CD4-positive, CD25-positive, alpha-beta regulatory T cell (primary cell): ENCODE measurements at regions not wholly inside any gene's neighbourhood (a gene's known extent, or its start where the extent isn't known, plus 50 kb on each side); places are given as distances from the start of the nearest gene placed in this dataset.
"Not testable (repeated sequence)": the region's sequence is repeated elsewhere in the genome, so short reads cannot be mapped to it uniquely, and the experiment has no call there.

Experiments
- ATAC-seq, 2 donors: fragments of 150-1000 bp; cut with Tn5 transposase; one replicate each; pipeline ENCODE4 v1.10.0; 2021; ENCODE audit warnings: low read depth in 2 of 2, moderate number of reproducible peaks in 2 of 2, moderate library complexity in 1 of 2
- DNase-seq, 3 donors: peaks; one replicate each; pipeline versions ENCODE4 v3.0.0 to v3.0.0-alpha.2; 2012 to 2022; ENCODE audit warnings: mixed read lengths in 1 of 3
- H3K27ac ChIP-seq: one replicate; pipeline ENCODE4 v1.7.0; 2013; ENCODE audit warnings: mild to moderate bottlenecking, low read length; ENCODE audit not compliant: insufficient read depth, poor library complexity, severe bottlenecking
- H3K27me3 ChIP-seq: one replicate; pipeline ENCODE4 v1.7.0; 2013; ENCODE audit warnings: low read length; ENCODE audit not compliant: control insufficient read depth, insufficient read depth
- H3K36me3 ChIP-seq: one replicate; pipeline ENCODE4 v1.7.0; 2013; ENCODE audit warnings: mild to moderate bottlenecking, low read length, moderate library complexity; ENCODE audit not compliant: control insufficient read depth, insufficient read depth
- H3K4me1 ChIP-seq: 2 replicates; pipeline ENCODE4 v1.7.0; 2013; ENCODE audit warnings: mild to moderate bottlenecking, low read length; ENCODE audit not compliant: insufficient read depth, control insufficient read depth, poor library complexity, severe bottlenecking
- H3K4me3 ChIP-seq: one replicate; pipeline ENCODE4 v1.7.0; 2013; ENCODE audit warnings: low read depth, mild to moderate bottlenecking, low read length, moderate library complexity
- H3K9me3 ChIP-seq, 2 experiments: 1 replicate in 1 of 2; 2 replicates in 1 of 2; pipeline ENCODE4 v1.7.0; 2013; ENCODE audit warnings: low read length in 2 of 2, mild to moderate bottlenecking in 1 of 2, moderate library complexity in 1 of 2; ENCODE audit not compliant: control insufficient read depth in 2 of 2
- H3K27ac Mint-ChIP-seq, 3 donors: one replicate each; pipeline ENCODE4 v1.8.0; 2020 to 2022; ENCODE audit warnings: mild to moderate bottlenecking in 3 of 3, mixed read lengths in 3 of 3, moderate library complexity in 2 of 3
- H3K27me3 Mint-ChIP-seq: one replicate; pipeline ENCODE4 v1.8.0; 2022; ENCODE audit warnings: mild to moderate bottlenecking, mixed read lengths
- H3K36me3 Mint-ChIP-seq: one replicate; pipeline ENCODE4 v1.8.0; 2020; ENCODE audit warnings: mixed read lengths
- H3K4me1 Mint-ChIP-seq, 4 donors: one replicate each; pipeline ENCODE4 v1.8.0; 2020 to 2022; ENCODE audit warnings: mixed read lengths in 4 of 4, mild to moderate bottlenecking in 1 of 4
- H3K4me3 Mint-ChIP-seq, 4 donors: one replicate each; pipeline ENCODE4 v1.8.0; 2020 to 2022; ENCODE audit warnings: mild to moderate bottlenecking in 4 of 4, mixed read lengths in 4 of 4, moderate library complexity in 3 of 4
- H3K9me3 Mint-ChIP-seq, 7 donors: one replicate each; pipeline ENCODE4 v1.8.0; 2020 to 2022; ENCODE audit warnings: mixed read lengths in 7 of 7, mild to moderate bottlenecking in 3 of 7, moderate library complexity in 2 of 7

GRCh38 chr1:166395729-166396128 lies 228.9 kb upstream of the FAM78B start:
- no peak for ATAC-seq
- Histone ChIP-seq H3K27me3 (no peaks in the 10 kb centered on the region), H3K4me1 (no peaks in the 10 kb centered on the region), H3K4me3 (no peak overlapping the region), H3K36me3 (no peaks in the 10 kb centered on the region), H3K9me3 (no peaks in the 10 kb centered on the region), H3K27ac (no peak overlapping the region)
- Mint-ChIP-seq H3K4me1 (no peaks in the 10 kb centered on the region), H3K27me3 (peaks cover 4% of the 10 kb centered on the region), H3K9me3 (peaks cover 0 to 1% (median 0%) of the 10 kb centered on the region in 7 donors), H3K4me3 (no peak overlapping the region), H3K36me3 (no peaks in the 10 kb centered on the region), H3K27ac (no peak overlapping the region)
- no peak for DNase-seq

- H3K27me3 ChIP-seq, H3K36me3 Mint-ChIP-seq, H3K9me3 ChIP-seq, H3K4me1 Mint-ChIP-seq, ATAC-seq, H3K4me1 ChIP-seq, H3K27ac Mint-ChIP-seq, H3K27ac ChIP-seq, H3K27me3 Mint-ChIP-seq, H3K4me3 Mint-ChIP-seq, H3K36me3 ChIP-seq, H3K4me3 ChIP-seq, DNase-seq: not testable (repeated sequence)
- peaks cover 0 to 32% (median 13%) of the 10 kb centered on the region in 7 donors for H3K9me3 Mint-ChIP-seq
Observed at GRCh38 chr1:166409253-166410082, 242.7 kb upstream of the FAM78B start.

- H3K4me3 ChIP-seq: no peak overlapping the region
- ATAC-seq (no peak), DNase-seq (no peak)
- H3K27ac ChIP-seq: no peak overlapping the region
- no peaks in the 10 kb centered on the region for H3K36me3 ChIP-seq
- no peaks in the 10 kb centered on the region for H3K4me1 ChIP-seq
- Mint-ChIP-seq H3K27me3 (no peaks in the 10 kb centered on the region), H3K36me3 (no peaks in the 10 kb centered on the region), H3K9me3 (peaks cover 0 to 32% (median 13%) of the 10 kb centered on the region in 7 donors), H3K4me3 (no peak overlapping the region), H3K27ac (no peak overlapping the region), H3K4me1 (no peaks in the 10 kb centered on the region)
- no peaks in the 10 kb centered on the region for H3K9me3 ChIP-seq
- H3K27me3 ChIP-seq: no peaks in the 10 kb centered on the region
Observed at GRCh38 chr1:166410083-166410385, 243.2 kb upstream of the FAM78B start.

- H3K9me3 ChIP-seq, H3K4me1 ChIP-seq, H3K4me1 Mint-ChIP-seq, H3K36me3 Mint-ChIP-seq, H3K4me3 ChIP-seq, H3K4me3 Mint-ChIP-seq, H3K36me3 ChIP-seq, DNase-seq, H3K27me3 Mint-ChIP-seq, H3K27ac ChIP-seq, ATAC-seq, H3K27me3 ChIP-seq, H3K27ac Mint-ChIP-seq: not testable (repeated sequence)
- H3K9me3 Mint-ChIP-seq: peaks cover 0 to 28% (median 2%) of the 10 kb centered on the region in 7 donors
Observed at GRCh38 chr1:166416831-166417230, 250.0 kb upstream of the FAM78B start.

- H3K4me1 ChIP-seq: no peaks in the 10 kb centered on the region
- Mint-ChIP-seq H3K27me3 (peaks cover 5% of the 10 kb centered on the region), H3K36me3 (no peaks in the 10 kb centered on the region), H3K4me3 (no peak overlapping the region), H3K27ac (no peak overlapping the region), H3K4me1 (no peaks in the 10 kb centered on the region), H3K9me3 (peaks cover 0 to 20% (median 2%) of the 10 kb centered on the region in 7 donors)
- no peaks in the 10 kb centered on the region for H3K27me3 ChIP-seq
- no peaks in the 10 kb centered on the region for H3K9me3 ChIP-seq
- no peak overlapping the region for H3K4me3 ChIP-seq
- no peaks in the 10 kb centered on the region for H3K36me3 ChIP-seq
- no peak for ATAC-seq
- no peak for DNase-seq
- no peak overlapping the region for H3K27ac ChIP-seq
Observed at GRCh38 chr1:166418344-166418933, 251.6 kb upstream of the FAM78B start.

- ATAC-seq, DNase-seq, H3K4me3 Mint-ChIP-seq, H3K27me3 Mint-ChIP-seq, H3K4me3 ChIP-seq, H3K4me1 Mint-ChIP-seq, H3K36me3 Mint-ChIP-seq, H3K27ac Mint-ChIP-seq, H3K36me3 ChIP-seq, H3K4me1 ChIP-seq, H3K27ac ChIP-seq, H3K9me3 ChIP-seq, H3K27me3 ChIP-seq: not testable (repeated sequence)
- H3K9me3 Mint-ChIP-seq: peaks cover 0 to 14% (median 2%) of the 10 kb centered on the region in 7 donors
Observed at GRCh38 chr1:166422586-166422985, 255.8 kb upstream of the FAM78B start.

- Histone ChIP-seq H3K27me3 (peaks cover 2% of the 10 kb centered on the region), H3K4me1 (no peaks in the 10 kb centered on the region), H3K27ac (no peak overlapping the region), H3K9me3 (no peaks in the 10 kb centered on the region), H3K36me3 (no peaks in the 10 kb centered on the region), H3K4me3 (no peak overlapping the region)
- Mint-ChIP-seq H3K4me1 (no peaks in the 10 kb centered on the region), H3K27ac (no peak overlapping the region), H3K9me3 (peaks cover 0 to 2% (median 0%) of the 10 kb centered on the region in 7 donors), H3K4me3 (no peak overlapping the region), H3K27me3 (no peaks in the 10 kb centered on the region), H3K36me3 (no peaks in the 10 kb centered on the region)
- ATAC-seq: no peak
- no peak for DNase-seq
Observed at GRCh38 chr1:166432655-166433054, 265.9 kb upstream of the FAM78B start.
